PC-3 (cell line): ENCODE measurements at regions not wholly inside any gene's neighbourhood (a gene's known extent, or its start where the extent isn't known, plus 50 kb on each side); places are given as distances from the start of the nearest gene placed in this dataset.

Experiments
- ATAC-seq: fragments of 200-7000 bp; cut with Tn5 transposase; 2 replicates; pipeline ENCODE4 v1.9.1; 2020; ENCODE audit warnings: mild to moderate bottlenecking, moderate library complexity
- BruUV-seq: library from RNA; stranded (reverse); fragments of 400-500 nt; replicated peaks from 2 replicates; lab custom pipeline; 2021; lab: Mats Ljungman, UMichigan
- CTCF ChIA-PET: fragments of 300-600 bp; sonication (Branson Sonifier 250); formaldehyde crosslinking; loops from one replicate; lab custom pipeline; 2022; ENCODE audit warnings: antibody characterized with exemption; lab: Charles Lee
- POLR2A ChIA-PET: fragments of 300-600 bp; sonication (Branson Sonifier 250); formaldehyde crosslinking; loops from one replicate; lab custom pipeline; 2022; ENCODE audit warnings: antibody characterized with exemption; ENCODE audit not compliant: unreplicated experiment; lab: Charles Lee
- DNase-seq: peaks from one replicate; pipeline ENCODE4 v3.0.0-alpha.2; 2015
- H2AFZ ChIP-seq: fragments of 300-600 bp; sonication (generic); 2 replicates; pipeline ENCODE4 v1.6.0; 2016; ENCODE audit warnings: antibody characterized with exemption, low read length
- H3F3A ChIP-seq: fragments of 300-600 bp; sonication (generic); one replicate; pipeline ENCODE4 v1.6.0; 2017; ENCODE audit warnings: antibody characterized with exemption, low read length, control low read depth, mild to moderate bottlenecking; ENCODE audit not compliant: unreplicated experiment
- H3K27ac ChIP-seq: fragments of 300-600 bp; sonication (generic); 2 replicates; pipeline ENCODE4 v1.5.1; 2016; ENCODE audit warnings: mild to moderate bottlenecking, low read length
- H3K27me3 ChIP-seq: fragments of 300-600 bp; sonication (generic); 2 replicates; pipeline ENCODE4 v1.6.1; 2016; ENCODE audit warnings: low read length, mixed read lengths
- H3K36me3 ChIP-seq: fragments of 300-600 bp; sonication (generic); 2 replicates; pipeline ENCODE4 v1.6.1; 2016; ENCODE audit warnings: low read depth, mixed run types, low read length, mixed read lengths
- H3K4me1 ChIP-seq: fragments of 300-600 bp; sonication (generic); 2 replicates; pipeline ENCODE4 v1.5.1; 2016; ENCODE audit warnings: low read length; ENCODE audit not compliant: insufficient read depth
- H3K4me2 ChIP-seq: fragments of 300-600 bp; sonication (generic); 2 replicates; pipeline ENCODE4 v1.6.0; 2016; ENCODE audit warnings: low read length
- H3K4me3 ChIP-seq: fragments of 300-600 bp; sonication (generic); 2 replicates; pipeline ENCODE4 v1.5.1; 2016; ENCODE audit warnings: mild to moderate bottlenecking, low read length, mixed read lengths
- H3K79me2 ChIP-seq: fragments of 300-600 bp; sonication (generic); 2 replicates; pipeline ENCODE4 v1.6.1; 2017; ENCODE audit warnings: low read length, mixed read lengths
- H3K9ac ChIP-seq: fragments of 300-600 bp; sonication (generic); 2 replicates; pipeline ENCODE4 v1.6.0; 2016; ENCODE audit warnings: mild to moderate bottlenecking, low read length
- H3K9me2 ChIP-seq: fragments of 300-600 bp; sonication (generic); replicated peaks from 2 replicates; pipeline ENCODE4 v1.6.1; 2016; ENCODE audit warnings: mixed run types, low read length, mixed read lengths
- H3K9me3 ChIP-seq: fragments of 300-600 bp; sonication (generic); 2 replicates; pipeline ENCODE4 v1.6.1; 2016; ENCODE audit warnings: low read length, mixed read lengths
- H4K20me1 ChIP-seq: fragments of 300-600 bp; sonication (generic); 2 replicates; pipeline ENCODE4 v1.6.1; 2016; ENCODE audit warnings: low read length, mixed read lengths
- CTCF ChIP-seq: fragments of 300-600 bp; sonication (generic); conservative IDR thresholded peaks from 2 replicates; pipeline ENCODE4 v1.5.1; 2017; ENCODE audit warnings: antibody characterized with exemption, low read depth, mild to moderate bottlenecking, low read length
- EZH2 ChIP-seq: fragments of 300-600 bp; sonication (generic); IDR thresholded peaks from one replicate; pipeline ENCODE4 v1.6.1; 2017; ENCODE audit warnings: antibody characterized with exemption, mild to moderate bottlenecking, low read length; ENCODE audit not compliant: unreplicated experiment
- EZH2phosphoT487 ChIP-seq: fragments of 300-600 bp; sonication (generic); IDR thresholded peaks from 2 replicates; pipeline ENCODE4 v1.6.1; 2018; ENCODE audit warnings: mild to moderate bottlenecking, antibody characterized with exemption, low read length, borderline replicate concordance
- intact Hi-C: fragments of 100-400 bp; cut with micrococcal nuclease; formaldehyde crosslinking; loops from 2 replicates; pipeline ENCODE4 v1.9.0; 2023

- no peak overlapping the region for H3K9ac ChIP-seq
- 0 out of 2 replicates have a peak, but pooled peaks cover 5% of the 10 kb centered on the region for H3K9me3 ChIP-seq
- TF ChIP-seq EZH2, result no peak
- TF ChIP-seq CTCF, result no peak
- no peak for TF ChIP-seq EZH2phosphoT487
- no peak overlapping the region for H3K4me2 ChIP-seq
- intact Hi-C loops, result no loop called here
- DNase-seq (no peak), ATAC-seq (no peak)
- H4K20me1 ChIP-seq, result no peaks in the 10 kb centered on the region
- no peaks in the 10 kb centered on the region for H3K9me2 ChIP-seq
- H2AFZ ChIP-seq, result no peak overlapping the region
- peaks cover 4% of the 10 kb centered on the region; the same call in 1 of the 2 replicates for H3K36me3 ChIP-seq
- POLR2A ChIA-PET, result no interaction called here
- H3F3A ChIP-seq, result no peaks in the 10 kb centered on the region
- H3K27me3 ChIP-seq, result no peaks in the 10 kb centered on the region
- no peaks in the 10 kb centered on the region for H3K4me1 ChIP-seq
- no peak overlapping the region for H3K4me3 ChIP-seq
- BruUV-seq, result no TSS peak
- no peaks in the 10 kb centered on the region for H3K79me2 ChIP-seq
- H3K27ac ChIP-seq, result no peak overlapping the region
- CTCF ChIA-PET, result no interaction called here
Measured at GRCh38 chr5:98436667-98437066, 336.8 kb upstream of the RGMB start.

- no peak for ATAC-seq
- no peak overlapping the region for H3K4me2 ChIP-seq
- no TSS peak for BruUV-seq
Measured at GRCh38 chr5:98442448-98442847, 331.0 kb upstream of the RGMB start.

More at GRCh38 chr5:98442448-98442847, 331.0 kb upstream of the RGMB start:
- Histone ChIP-seq H3K9me3 (peaks cover 7% of the 10 kb centered on the region; the same call in 1 of the 2 replicates), H3K36me3 (no peaks in the 10 kb centered on the region), H3K27ac (no peak overlapping the region), H3K4me1 (no peaks in the 10 kb centered on the region), H3F3A (no peaks in the 10 kb centered on the region), H2AFZ (no peak overlapping the region), H3K9ac (no peak overlapping the region), H3K79me2 (no peaks in the 10 kb centered on the region), H4K20me1 (no peaks in the 10 kb centered on the region), H3K4me3 (no peak overlapping the region), H3K9me2 (no peaks in the 10 kb centered on the region), H3K27me3 (no peaks in the 10 kb centered on the region)
- ChIA-PET POLR2A (no interaction called here), CTCF (no interaction called here)
- intact Hi-C loops, result no loop called here
- TF ChIP-seq CTCF (no peak), EZH2 (no peak), EZH2phosphoT487 (no peak)
- DNase-seq, result no peak
